Kidney (tissue), 13 donors: ENCODE measurements at regions not wholly inside any gene's neighbourhood (a gene's known extent, or its start where the extent isn't known, plus 50 kb on each side); places are given as distances from the start of the nearest gene placed in this dataset.

Source experiments
- DNase-seq, 5 donors: peaks; one replicate each; pipeline ENCODE4 v3.0.0-alpha.2; 2013 to 2020
- FAIRE-seq: peaks from 2 replicates; lab custom pipeline; 2012; peaks lifted over from hg19 to GRCh38; lab: Jason Lieb, UNC
- H3K27ac ChIP-seq, 2 donors: one replicate each; pipeline ENCODE4 v1.7.0; 2013; ENCODE audit warnings: low read depth in 2 of 2, low read length in 2 of 2, inconsistent platforms in 1 of 2
- H3K27me3 ChIP-seq: one replicate; pipeline ENCODE4 v1.7.1; 2013; ENCODE audit warnings: low read length, inconsistent platforms; ENCODE audit not compliant: control insufficient read depth, insufficient read depth
- H3K36me3 ChIP-seq, 3 donors: one replicate each; pipeline versions ENCODE4 v1.7.0 to v1.7.1; 2013; ENCODE audit warnings: low read length in 3 of 3, control low read depth in 1 of 3, inconsistent platforms in 1 of 3; ENCODE audit not compliant: insufficient read depth in 3 of 3, control insufficient read depth in 2 of 3
- H3K4me1 ChIP-seq, 3 donors: one replicate each; pipeline versions ENCODE4 v1.7.0 to v1.7.1; 2013; ENCODE audit warnings: low read length in 3 of 3, inconsistent platforms in 1 of 3, low read depth in 1 of 3; ENCODE audit not compliant: control insufficient read depth in 2 of 3, insufficient read depth in 2 of 3
- H3K4me3 ChIP-seq, 3 donors: one replicate each; pipeline versions ENCODE4 v1.7.0 to v1.8.1; 2013; ENCODE audit warnings: low read length in 3 of 3, control low read depth in 1 of 3, inconsistent platforms in 1 of 3
- H3K9ac ChIP-seq, 3 donors: one replicate each; pipeline versions ENCODE4 v1.7.0 to v1.7.1; 2013; ENCODE audit warnings: low read length in 3 of 3, control low read depth in 1 of 3, inconsistent platforms in 1 of 3
- H3K9me3 ChIP-seq, 3 donors: one replicate each; pipeline versions ENCODE4 v1.7.0 to v1.7.1; 2013; ENCODE audit warnings: low read length in 3 of 3, control low read depth in 1 of 3, inconsistent platforms in 1 of 3; ENCODE audit not compliant: control insufficient read depth in 2 of 3, insufficient read depth in 1 of 3
- CTCF ChIP-seq: IDR thresholded peaks from 3 replicates; pipeline ENCODE4 v1.5.1; 2012; ENCODE audit warnings: mild to moderate bottlenecking, moderate library complexity, borderline replicate concordance; ENCODE audit not compliant: insufficient read depth; ENCODE audit errors: extremely low read depth
- intact Hi-C: fragments of 100-400 bp; cut with DNase I; formaldehyde crosslinking; loops from one replicate; pipeline ENCODE4 v1.11.1; 2022
- donor health status: control.
- donor health status: control.
- donor health status: control.
- donor health status: control.
- donor health status: control.
- donor health status: DM: yes; HTN: yes; CAD: no.
- donor health status: Normal renal cell carcinoma (clear cell type).

- Histone ChIP-seq H3K27ac (no peak overlapping the region), H3K9me3 (no peaks in the 10 kb centered on the region)
- FAIRE-seq: no peak
These were observed 354.1 kb downstream of the HRH4 start for GRCh38 chr18:24814521-24814920.

GRCh38 chr18:24817150-24817549, 356.7 kb downstream of the HRH4 start:
- FAIRE-seq (no peak), DNase-seq (no peak)
- H3K27me3 ChIP-seq: no peaks in the 10 kb centered on the region
- H3K9ac ChIP-seq: no peak overlapping the region
- no peak overlapping the region for H3K4me3 ChIP-seq
- intact Hi-C loops: no loop called here
- no peak for TF ChIP-seq CTCF
- H3K4me1 ChIP-seq: no peaks in the 10 kb centered on the region
- no peaks in the 10 kb centered on the region for H3K36me3 ChIP-seq
- H3K27ac ChIP-seq: no peak overlapping the region
- no peaks in the 10 kb centered on the region for H3K9me3 ChIP-seq

More at GRCh38 chr18:24814521-24814920, 354.1 kb downstream of the HRH4 start:
- intact Hi-C loops: no loop called here
- no peaks in the 10 kb centered on the region for H3K4me1 ChIP-seq
- no peak for DNase-seq
- TF ChIP-seq CTCF: no peak
- H3K36me3 ChIP-seq: no peaks in the 10 kb centered on the region
- H3K4me3 ChIP-seq: no peak overlapping the region
- H3K27me3 ChIP-seq: no peaks in the 10 kb centered on the region
- no peak overlapping the region for H3K9ac ChIP-seq

- Histone ChIP-seq H3K4me1 (no peaks in the 10 kb centered on the region), H3K27me3 (no peaks in the 10 kb centered on the region), H3K4me3 (no peak overlapping the region), H3K9me3 (no peaks in the 10 kb centered on the region), H3K36me3 (no peaks in the 10 kb centered on the region), H3K27ac (no peak overlapping the region), H3K9ac (no peak overlapping the region)
- FAIRE-seq (no peak), DNase-seq (no peak)
- intact Hi-C loops: no loop called here
- no peak for TF ChIP-seq CTCF
These were observed 357.3 kb downstream of the HRH4 start for GRCh38 chr18:24817587-24818371.
